GM23338 (cell line): ENCODE measurements at regions not wholly inside any gene's neighbourhood (a gene's known extent, or its start where the extent isn't known, plus 50 kb on each side); places are given as distances from the start of the nearest gene placed in this dataset.

Experiments
- ATAC-seq: fragments of 200-7000 bp; cut with Tn5 transposase; 3 replicates; pipeline ENCODE4 v1.9.1; 2020
- DNase-seq: peaks from one replicate; pipeline ENCODE4 v3.0.0-alpha.2; 2015; ENCODE audit warnings: low spot score
- H2AFZ ChIP-seq: fragments of 200-600 bp; sonication (generic); 2 replicates; pipeline ENCODE4 v1.8.0; 2016; ENCODE audit warnings: antibody characterized with exemption, mild to moderate bottlenecking, moderate library complexity
- H3F3A ChIP-seq: fragments of 200-600 bp; sonication (generic); replicated peaks from 2 replicates; pipeline ENCODE4 v1.8.0; 2017; ENCODE audit warnings: antibody characterized with exemption, mixed run types, low read depth
- H3K27ac ChIP-seq: fragments of 200-600 bp; sonication (generic); 2 replicates; pipeline ENCODE4 v1.6.1; 2016; ENCODE audit warnings: low read depth
- H3K27me3 ChIP-seq: fragments of 200-600 bp; sonication (generic); 2 replicates; pipeline ENCODE4 v1.8.0; 2016; ENCODE audit warnings: mild to moderate bottlenecking, mixed run types, moderate library complexity; ENCODE audit not compliant: insufficient read depth
- H3K36me3 ChIP-seq: fragments of 200-600 bp; sonication (generic); 2 replicates; pipeline ENCODE4 v1.8.0; 2016; ENCODE audit warnings: mild to moderate bottlenecking; ENCODE audit not compliant: insufficient read depth
- H3K4me1 ChIP-seq: fragments of 200-600 bp; sonication (generic); 2 replicates; pipeline ENCODE4 v1.8.0; 2016; ENCODE audit warnings: mild to moderate bottlenecking, moderate library complexity; ENCODE audit not compliant: insufficient read depth
- H3K4me2 ChIP-seq: fragments of 200-600 bp; sonication (generic); 2 replicates; pipeline ENCODE4 v1.7.1; 2017; ENCODE audit warnings: mixed run types
- H3K4me3 ChIP-seq: fragments of 200-600 bp; sonication (generic); 2 replicates; pipeline ENCODE4 v1.6.1; 2016; ENCODE audit warnings: mixed run types
- H3K79me2 ChIP-seq: fragments of 200-600 bp; sonication (generic); replicated peaks from 2 replicates; pipeline ENCODE4 v1.8.0; 2017; ENCODE audit warnings: mild to moderate bottlenecking; ENCODE audit not compliant: insufficient read depth
- H3K9me2 ChIP-seq: fragments of 200-600 bp; sonication (generic); 2 replicates; pipeline ENCODE4 v1.8.0; 2017; ENCODE audit not compliant: insufficient read depth
- H4K20me1 ChIP-seq: fragments of 200-600 bp; sonication (generic); replicated peaks from 2 replicates; pipeline ENCODE4 v1.8.0; 2017; ENCODE audit warnings: mild to moderate bottlenecking; ENCODE audit not compliant: insufficient read depth
- H3K27ac Mint-ChIP-seq: 2 replicates; pipeline ENCODE4 v1.8.0; 2020; ENCODE audit warnings: inconsistent platforms, mild to moderate bottlenecking, moderate library complexity, mixed read lengths
- H3K27me3 Mint-ChIP-seq: 3 replicates; pipeline ENCODE4 v1.8.0; 2022; ENCODE audit warnings: low read depth, mild to moderate bottlenecking, moderate library complexity, mixed read lengths, inconsistent platforms; ENCODE audit not compliant: insufficient read depth, poor library complexity
- H3K36me3 Mint-ChIP-seq: 3 replicates; pipeline ENCODE4 v1.8.0; 2021; ENCODE audit warnings: low read depth, mild to moderate bottlenecking, inconsistent platforms, moderate library complexity, mixed read lengths
- H3K4me1 Mint-ChIP-seq: 3 replicates; pipeline ENCODE4 v1.8.0; 2020; ENCODE audit warnings: mild to moderate bottlenecking, inconsistent platforms, mixed read lengths
- H3K4me3 Mint-ChIP-seq: 3 replicates; pipeline ENCODE4 v1.8.0; 2021; ENCODE audit warnings: moderate library complexity, mild to moderate bottlenecking, inconsistent platforms, mixed read lengths
- H3K9me3 Mint-ChIP-seq: 3 replicates; pipeline ENCODE4 v1.8.0; 2020; ENCODE audit warnings: moderate library complexity, mild to moderate bottlenecking, inconsistent platforms, mixed read lengths
- CTCF ChIP-seq, 2 experiments: fragments of 200-600 bp in 1 of 2; sonication (generic) in 1 of 2; conservative IDR thresholded peaks; 2 replicates each; pipeline versions ENCODE4 v1.5.1 to v1.6.1; 2016 to 2017; ENCODE audit warnings: antibody characterized with exemption in 2 of 2, low read depth in 2 of 2, mild to moderate bottlenecking in 2 of 2, moderate library complexity in 1 of 2
- JUNB ChIP-seq: IDR thresholded peaks from one replicate; pipeline ENCODE4 v1.6.1; 2016; ENCODE audit warnings: antibody characterized with exemption; ENCODE audit not compliant: unreplicated experiment
- NANOG ChIP-seq: IDR thresholded peaks from 2 replicates; pipeline ENCODE4 v1.6.1; 2016; ENCODE audit warnings: antibody characterized with exemption, borderline replicate concordance
- REST ChIP-seq: IDR thresholded peaks from one replicate; pipeline ENCODE4 v1.6.1; 2018; ENCODE audit warnings: antibody characterized with exemption; ENCODE audit not compliant: unreplicated experiment
- STAT1 ChIP-seq: IDR thresholded peaks from one replicate; pipeline ENCODE4 v1.6.1; 2016; ENCODE audit warnings: antibody characterized with exemption; ENCODE audit not compliant: unreplicated experiment
- ZNF114 ChIP-seq: fragments of 250-450 bp; sonication (Bioruptor Pico); IDR thresholded peaks from 2 replicates; pipeline ENCODE4 v1.5.0; 2020; ENCODE audit warnings: mild to moderate bottlenecking, moderate library complexity

DNA sequence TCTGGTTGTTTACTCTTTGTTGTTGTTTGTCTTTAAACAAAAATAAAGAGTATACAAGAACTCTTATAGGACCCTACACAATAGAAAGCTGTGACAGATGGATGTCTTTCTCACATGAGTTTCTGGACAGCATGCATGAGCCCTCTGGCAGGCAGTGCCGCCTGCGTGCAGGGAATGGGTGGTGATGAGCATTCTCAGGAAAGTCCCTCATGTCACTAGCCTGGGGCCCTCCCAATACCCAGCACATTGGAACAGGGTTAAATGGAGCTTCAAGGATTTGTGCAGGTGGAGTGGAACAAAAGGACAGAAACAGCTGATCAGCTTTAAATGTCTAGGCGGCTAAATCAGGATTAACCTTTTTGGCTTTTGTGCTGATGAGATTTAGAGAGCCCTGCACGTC, 181.0 kb upstream of the CD180 start:
- H3K9me3 Mint-ChIP-seq, result peaks cover 10% of the 10 kb centered on the region; the same call in 1 of the 3 replicates
- H3K36me3 Mint-ChIP-seq, result no peaks in the 10 kb centered on the region
- Histone ChIP-seq H3K79me2 (no peaks in the 10 kb centered on the region), H2AFZ (no peak overlapping the region), H3K27me3 (no peaks in the 10 kb centered on the region), H3K27ac (no peak overlapping the region), H3F3A (no peaks in the 10 kb centered on the region), H3K4me2 (no peak overlapping the region), H4K20me1 (no peaks in the 10 kb centered on the region), H3K9me2 (peaks cover 21% of the 10 kb centered on the region; the same call in 1 of the 2 replicates), H3K4me1 (no peaks in the 10 kb centered on the region), H3K36me3 (no peaks in the 10 kb centered on the region), H3K4me3 (no peak overlapping the region)
- no peak for TF ChIP-seq JUNB
- no peak for TF ChIP-seq REST
- no peak for TF ChIP-seq NANOG
- TF ChIP-seq STAT1, result no peak
- H3K27ac Mint-ChIP-seq, result no peak overlapping the region
- no peaks in the 10 kb centered on the region for H3K27me3 Mint-ChIP-seq
- DNase-seq (no peak), ATAC-seq (no peak)
- no peak overlapping the region for H3K4me3 Mint-ChIP-seq
- peaks cover 4% of the 10 kb centered on the region; the same call in 2 of the 3 replicates for H3K4me1 Mint-ChIP-seq

GRCh38 chr5:67375606-67376005, 179.0 kb upstream of the CD180 start:
- no peaks in the 10 kb centered on the region for H3K79me2 ChIP-seq
- no peak overlapping the region for H3K4me3 ChIP-seq
- peaks cover 4% of the 10 kb centered on the region; the same call in 2 of the 3 replicates for H3K4me1 Mint-ChIP-seq
- H3K9me2 ChIP-seq, result peaks cover 22% of the 10 kb centered on the region; the same call in 1 of the 2 replicates
- TF ChIP-seq ZNF114 (CRISPR knock-in tag) (no peak), CTCF (conservative IDR thresholded peaks at IDR 0.05; ENCODE audit: low read depth in 2 of 2) (peak; percentile 30 to 49)
- H3K27me3 ChIP-seq, result no peaks in the 10 kb centered on the region
- ATAC-seq, result no peak
- no peaks in the 10 kb centered on the region for H3K36me3 Mint-ChIP-seq
- no peak overlapping the region for H3K4me2 ChIP-seq
- H3K9me3 Mint-ChIP-seq, result peaks cover 10% of the 10 kb centered on the region; the same call in 1 of the 3 replicates
- no peaks in the 10 kb centered on the region for H3K27me3 Mint-ChIP-seq
- H3K36me3 ChIP-seq, result no peaks in the 10 kb centered on the region
- no peaks in the 10 kb centered on the region for H3K4me1 ChIP-seq
- no peak overlapping the region for H2AFZ ChIP-seq
- no peak overlapping the region for H3K27ac ChIP-seq
- DNase-seq, result no peak
- H3F3A ChIP-seq, result no peaks in the 10 kb centered on the region
- H3K27ac Mint-ChIP-seq, result no peak overlapping the region
- no peak overlapping the region for H3K4me3 Mint-ChIP-seq
- no peaks in the 10 kb centered on the region for H4K20me1 ChIP-seq
